PC-3 (cell line): ENCODE measurements at regions not wholly inside any gene's neighbourhood (a gene's known extent, or its start where the extent isn't known, plus 50 kb on each side); places are given as distances from the start of the nearest gene placed in this dataset.

Experiments
- CTCF ChIP-seq: fragments of 300-600 bp; sonication (generic); conservative IDR thresholded peaks from 2 replicates; pipeline ENCODE4 v1.5.1; 2017; ENCODE audit warnings: antibody characterized with exemption, low read depth, mild to moderate bottlenecking, low read length
- EZH2 ChIP-seq: fragments of 300-600 bp; sonication (generic); IDR thresholded peaks from one replicate; pipeline ENCODE4 v1.6.1; 2017; ENCODE audit warnings: antibody characterized with exemption, mild to moderate bottlenecking, low read length; ENCODE audit not compliant: unreplicated experiment
- EZH2phosphoT487 ChIP-seq: fragments of 300-600 bp; sonication (generic); IDR thresholded peaks from 2 replicates; pipeline ENCODE4 v1.6.1; 2018; ENCODE audit warnings: mild to moderate bottlenecking, antibody characterized with exemption, low read length, borderline replicate concordance

GRCh38 chr11:70882716-70883085 is 369.7 kb downstream of the SHANK2 start:
- no peak for TF ChIP-seq CTCF
- no peak for TF ChIP-seq EZH2
- no peak for TF ChIP-seq EZH2phosphoT487
